Tibial artery (tissue), 4 donors: ENCODE measurements at regions not wholly inside any gene's neighbourhood (a gene's known extent, or its start where the extent isn't known, plus 50 kb on each side); places are given as distances from the start of the nearest gene placed in this dataset.
A peak's percentile ranks its signal among the peaks of the same experiment; 100 is the strongest.

ENCODE experiments used
- DNase-seq, 2 donors: peaks; one replicate each; pipeline ENCODE4 v3.0.0-alpha.2; 2019
- H3K27ac ChIP-seq, 2 donors: fragments of 200-600 bp; sonication (generic) in 1 of 2; 1 replicate in 1 of 2; 2 replicates in 1 of 2; pipeline ENCODE4 v1.5.1; 2018 to 2019; ENCODE audit warnings: mild to moderate bottlenecking in 1 of 2
- H3K27me3 ChIP-seq, 2 donors: fragments of 200-600 bp; sonication (generic) in 1 of 2; one replicate each; pipeline versions ENCODE4 v1.5.1 to v1.6.0; 2016 to 2019
- H3K36me3 ChIP-seq, 3 donors: fragments of 200-600 bp; sonication (generic) in 2 of 3; one replicate each; pipeline ENCODE4 v1.5.1; 2016 to 2019; ENCODE audit warnings: mild to moderate bottlenecking in 2 of 3
- H3K4me1 ChIP-seq, 4 donors: fragments of 200-600 bp; sonication (generic) in 2 of 4; 1 replicate in 3 of 4; 2 replicates in 1 of 4; pipeline ENCODE4 v1.5.1; 2016 to 2019
- H3K4me3 ChIP-seq, 2 donors: fragments of 200-600 bp; sonication (generic) in 1 of 2; 1 replicate in 1 of 2; 2 replicates in 1 of 2; pipeline ENCODE4 v1.5.1; 2018 to 2019; ENCODE audit warnings: mild to moderate bottlenecking in 2 of 2
- H3K9me3 ChIP-seq, 3 donors: fragments of 200-600 bp; sonication (generic) in 1 of 3; one replicate each; pipeline ENCODE4 v1.5.1; 2016 to 2019
- intact Hi-C: fragments of 100-400 bp; cut with DNase I; formaldehyde crosslinking; loops from one replicate; pipeline ENCODE4 v1.15.0; 2023; ENCODE audit warnings: low total_unique reads
- TF ChIP-seq, protein P1 (sequence below), 2 experiments: fragments of 200-600 bp in 1 of 2; fragments of 450-650 bp in 1 of 2; IDR thresholded peaks; one replicate each; pipeline ENCODE4 v1.5.1; 2017 to 2019; ENCODE audit warnings: antibody characterized with exemption in 2 of 2, mild to moderate bottlenecking in 1 of 2, moderate library complexity in 1 of 2

GRCh38 chr2:45250176-45250575, 240.9 kb upstream of the SIX2 start:
- H3K36me3 ChIP-seq = no peaks in the 10 kb centered on the region
- TF ChIP-seq, protein P1, sequence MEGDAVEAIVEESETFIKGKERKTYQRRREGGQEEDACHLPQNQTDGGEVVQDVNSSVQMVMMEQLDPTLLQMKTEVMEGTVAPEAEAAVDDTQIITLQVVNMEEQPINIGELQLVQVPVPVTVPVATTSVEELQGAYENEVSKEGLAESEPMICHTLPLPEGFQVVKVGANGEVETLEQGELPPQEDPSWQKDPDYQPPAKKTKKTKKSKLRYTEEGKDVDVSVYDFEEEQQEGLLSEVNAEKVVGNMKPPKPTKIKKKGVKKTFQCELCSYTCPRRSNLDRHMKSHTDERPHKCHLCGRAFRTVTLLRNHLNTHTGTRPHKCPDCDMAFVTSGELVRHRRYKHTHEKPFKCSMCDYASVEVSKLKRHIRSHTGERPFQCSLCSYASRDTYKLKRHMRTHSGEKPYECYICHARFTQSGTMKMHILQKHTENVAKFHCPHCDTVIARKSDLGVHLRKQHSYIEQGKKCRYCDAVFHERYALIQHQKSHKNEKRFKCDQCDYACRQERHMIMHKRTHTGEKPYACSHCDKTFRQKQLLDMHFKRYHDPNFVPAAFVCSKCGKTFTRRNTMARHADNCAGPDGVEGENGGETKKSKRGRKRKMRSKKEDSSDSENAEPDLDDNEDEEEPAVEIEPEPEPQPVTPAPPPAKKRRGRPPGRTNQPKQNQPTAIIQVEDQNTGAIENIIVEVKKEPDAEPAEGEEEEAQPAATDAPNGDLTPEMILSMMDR (IDR thresholded peaks at IDR 0.05) = no peak
- no peaks in the 10 kb centered on the region for H3K9me3 ChIP-seq
- no peak for DNase-seq
- no peak overlapping the region for H3K27ac ChIP-seq
- peaks cover 0 to 14% (median 8%) of the 10 kb centered on the region in 4 donors for H3K4me1 ChIP-seq
- H3K27me3 ChIP-seq = no peaks in the 10 kb centered on the region
- no peak overlapping the region for H3K4me3 ChIP-seq
- intact Hi-C loops = no loop called here

GRCh38 chr2:45248214-45248613, 239.0 kb upstream of the SIX2 start:
- DNase-seq = no peak
- H3K4me3 ChIP-seq = no peak overlapping the region
- H3K4me1 ChIP-seq = no peaks in the 10 kb centered on the region
- intact Hi-C loops = no loop called here
- no peak overlapping the region for H3K27ac ChIP-seq
- no peaks in the 10 kb centered on the region for H3K36me3 ChIP-seq
- H3K9me3 ChIP-seq = no peaks in the 10 kb centered on the region
- H3K27me3 ChIP-seq = no peaks in the 10 kb centered on the region
- TF ChIP-seq, protein P1 (IDR thresholded peaks at IDR 0.05) = no peak

GRCh38 chr2:45244928-45245327, 235.7 kb upstream of the SIX2 start:
- intact Hi-C loops = no loop called here
- Histone ChIP-seq H3K4me3 (no peak overlapping the region), H3K36me3 (no peaks in the 10 kb centered on the region), H3K27ac (no peak overlapping the region), H3K27me3 (no peaks in the 10 kb centered on the region), H3K4me1 (peaks cover 0 to 24% (median 13%) of the 10 kb centered on the region in 4 donors), H3K9me3 (no peaks in the 10 kb centered on the region)
- no peak for DNase-seq
- TF ChIP-seq, protein P1 (IDR thresholded peaks at IDR 0.05) = no peak

DNA sequence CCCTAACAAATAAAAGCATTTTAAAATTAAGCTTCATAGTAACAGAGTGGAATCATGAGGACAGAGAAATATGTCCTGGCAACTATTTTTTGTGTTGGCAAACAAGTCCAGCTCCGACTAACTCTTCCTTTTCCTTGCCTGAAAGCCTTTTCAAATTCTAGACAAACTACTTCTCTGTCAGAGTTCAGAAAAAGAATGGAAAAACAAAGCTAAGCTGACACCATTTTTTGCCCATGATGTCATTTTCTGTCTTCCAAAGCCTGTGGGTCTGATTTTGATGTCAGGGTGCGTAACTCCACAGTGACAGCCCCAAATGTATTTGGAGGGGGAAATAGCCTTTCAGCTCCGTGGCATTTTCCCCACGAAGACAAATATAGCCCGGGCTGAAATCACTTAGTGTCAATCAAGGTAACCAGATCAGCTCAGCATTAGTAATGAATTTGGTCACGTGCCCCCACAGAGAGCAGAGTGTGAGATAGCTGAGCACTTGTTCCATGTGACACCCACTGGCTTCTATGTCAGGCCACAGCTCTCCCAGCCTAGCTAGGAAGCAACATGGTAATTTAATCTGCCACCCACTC, 233.0 kb upstream of the SIX2 start:
- intact Hi-C loops = no loop called here
- no peak overlapping the region for H3K4me3 ChIP-seq
- no peaks in the 10 kb centered on the region for H3K9me3 ChIP-seq
- no peaks in the 10 kb centered on the region for H3K36me3 ChIP-seq
- peak overlapping the region; percentile 70 to 72 for H3K27ac ChIP-seq
- TF ChIP-seq, protein P1 (IDR thresholded peaks at IDR 0.05) = no peak
- DNase-seq = peak in 1 of 2 donors; percentile 48
- H3K27me3 ChIP-seq = no peaks in the 10 kb centered on the region
- peaks cover 0 to 36% (median 13%) of the 10 kb centered on the region in 4 donors for H3K4me1 ChIP-seq

DNA sequence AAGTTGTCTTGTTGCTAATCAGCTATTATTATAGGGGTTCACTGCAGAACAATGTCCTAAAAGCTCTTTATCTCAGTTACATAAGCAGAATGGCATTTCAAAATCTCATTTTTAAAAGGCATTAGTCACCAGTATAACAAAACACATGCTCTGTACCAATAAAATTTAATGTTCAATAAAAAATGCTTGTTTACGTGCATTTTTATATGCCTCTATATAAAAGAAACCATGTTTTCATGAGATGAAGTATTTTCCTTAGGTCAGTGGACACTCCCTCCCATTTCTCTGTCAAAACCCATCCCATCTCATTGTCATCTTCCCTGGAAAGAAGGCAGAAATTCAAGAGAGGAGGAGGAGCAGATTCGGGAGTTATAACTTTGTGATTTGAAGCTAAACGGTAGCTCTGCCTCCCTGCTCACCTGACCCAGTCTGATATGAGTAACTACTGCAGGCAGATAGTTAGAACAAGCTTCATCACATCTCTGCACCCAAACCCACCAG, 231.9 kb upstream of the SIX2 start:
- intact Hi-C loops = no loop called here
- TF ChIP-seq, protein P1 (IDR thresholded peaks at IDR 0.05) = no peak
- no peaks in the 10 kb centered on the region for H3K27me3 ChIP-seq
- H3K4me3 ChIP-seq = no peak overlapping the region
- H3K27ac ChIP-seq = peak overlapping the region; percentile 70 to 72
- no peaks in the 10 kb centered on the region for H3K9me3 ChIP-seq
- DNase-seq = no peak
- H3K36me3 ChIP-seq = no peaks in the 10 kb centered on the region
- peaks cover 0 to 36% (median 13%) of the 10 kb centered on the region in 4 donors for H3K4me1 ChIP-seq
